ENCODE measurements at regions not wholly inside any gene's neighbourhood (a gene's known extent, or its start where the extent isn't known, plus 50 kb on each side); places are given as distances from the start of the nearest gene placed in this dataset.

GRCh38 chr7:19353180-19353579, 208.0 kb upstream of the FERD3L start:
- TF ChIP-seq POLR2A (IDR thresholded peaks at IDR 0.05): no peak
- TF ChIP-seq, protein P1, sequence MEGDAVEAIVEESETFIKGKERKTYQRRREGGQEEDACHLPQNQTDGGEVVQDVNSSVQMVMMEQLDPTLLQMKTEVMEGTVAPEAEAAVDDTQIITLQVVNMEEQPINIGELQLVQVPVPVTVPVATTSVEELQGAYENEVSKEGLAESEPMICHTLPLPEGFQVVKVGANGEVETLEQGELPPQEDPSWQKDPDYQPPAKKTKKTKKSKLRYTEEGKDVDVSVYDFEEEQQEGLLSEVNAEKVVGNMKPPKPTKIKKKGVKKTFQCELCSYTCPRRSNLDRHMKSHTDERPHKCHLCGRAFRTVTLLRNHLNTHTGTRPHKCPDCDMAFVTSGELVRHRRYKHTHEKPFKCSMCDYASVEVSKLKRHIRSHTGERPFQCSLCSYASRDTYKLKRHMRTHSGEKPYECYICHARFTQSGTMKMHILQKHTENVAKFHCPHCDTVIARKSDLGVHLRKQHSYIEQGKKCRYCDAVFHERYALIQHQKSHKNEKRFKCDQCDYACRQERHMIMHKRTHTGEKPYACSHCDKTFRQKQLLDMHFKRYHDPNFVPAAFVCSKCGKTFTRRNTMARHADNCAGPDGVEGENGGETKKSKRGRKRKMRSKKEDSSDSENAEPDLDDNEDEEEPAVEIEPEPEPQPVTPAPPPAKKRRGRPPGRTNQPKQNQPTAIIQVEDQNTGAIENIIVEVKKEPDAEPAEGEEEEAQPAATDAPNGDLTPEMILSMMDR (IDR thresholded peaks at IDR 0.05): no peak

Data from Peyer's patch (tissue), 4 donors.